H9 (cell line): ENCODE measurements at regions not wholly inside any gene's neighbourhood (a gene's known extent, or its start where the extent isn't known, plus 50 kb on each side); places are given as distances from the start of the nearest gene placed in this dataset.

Source experiments
- DNase-seq: peaks from one replicate; pipeline ENCODE4 v3.0.0-alpha.2; 2017
- H2AFZ ChIP-seq: one replicate; pipeline ENCODE4 v1.6.1; 2013; ENCODE audit warnings: mild to moderate bottlenecking, low read length, control low read depth, moderate library complexity
- H2AK5ac ChIP-seq: 2 replicates; pipeline ENCODE4 v1.6.1; 2013; ENCODE audit warnings: low read length, control low read depth, mixed read lengths; ENCODE audit not compliant: insufficient read length
- H2BK120ac ChIP-seq: one replicate; pipeline ENCODE4 v1.6.1; 2013; ENCODE audit warnings: low read depth, mild to moderate bottlenecking, low read length, control low read depth, inconsistent platforms; ENCODE audit not compliant: poor library complexity, severe bottlenecking
- H2BK12ac ChIP-seq: 2 replicates; pipeline ENCODE4 v1.6.1; 2013; ENCODE audit warnings: low read length, control low read depth, mixed read lengths, low read depth; ENCODE audit not compliant: insufficient read length
- H2BK15ac ChIP-seq: 2 replicates; pipeline ENCODE4 v1.6.1; 2013; ENCODE audit warnings: low read depth, low read length, control low read depth
- H2BK20ac ChIP-seq: one replicate; pipeline ENCODE4 v1.6.1; 2013; ENCODE audit warnings: low read depth, mild to moderate bottlenecking, low read length, control low read depth, inconsistent platforms; ENCODE audit not compliant: poor library complexity, severe bottlenecking
- H2BK5ac ChIP-seq: 2 replicates; pipeline ENCODE4 v1.6.1; 2013; ENCODE audit warnings: low read length, control low read depth, mixed read lengths; ENCODE audit not compliant: insufficient read length
- H3K14ac ChIP-seq: 2 replicates; pipeline ENCODE4 v1.6.1; 2013; ENCODE audit warnings: low read length, control low read depth; ENCODE audit not compliant: insufficient read depth
- H3K18ac ChIP-seq: 2 replicates; pipeline ENCODE4 v1.6.1; 2013; ENCODE audit warnings: low read depth, mild to moderate bottlenecking, mixed read lengths, low read length, control low read depth; ENCODE audit not compliant: insufficient read length
- H3K23ac ChIP-seq: 2 replicates; pipeline ENCODE4 v1.6.1; 2013; ENCODE audit warnings: low read length, control low read depth, mixed read lengths, low read depth; ENCODE audit not compliant: insufficient read length
- H3K23me2 ChIP-seq: 2 replicates; pipeline ENCODE4 v1.6.1; 2013; ENCODE audit warnings: low read depth, mild to moderate bottlenecking, mixed read lengths, low read length, control low read depth; ENCODE audit not compliant: insufficient read length, poor library complexity, severe bottlenecking
- H3K27ac ChIP-seq: 2 replicates; pipeline ENCODE4 v1.5.1; 2013; ENCODE audit warnings: low read length, control low read depth, mixed read lengths, low read depth; ENCODE audit not compliant: insufficient read length
- H3K27me3 ChIP-seq: 2 replicates; pipeline ENCODE4 v1.6.1; 2013; ENCODE audit warnings: low read length, control low read depth, inconsistent platforms; ENCODE audit not compliant: insufficient read depth
- H3K4ac ChIP-seq: 2 replicates; pipeline ENCODE4 v1.6.1; 2013; ENCODE audit warnings: low read depth, mild to moderate bottlenecking, control low read depth, inconsistent platforms, low read length, moderate library complexity
- H3K4me1 ChIP-seq: 2 replicates; pipeline ENCODE4 v1.6.1; 2013; ENCODE audit warnings: low read length, control low read depth, inconsistent platforms; ENCODE audit not compliant: insufficient read depth
- H3K4me2 ChIP-seq: 2 replicates; pipeline ENCODE4 v1.6.1; 2013; ENCODE audit warnings: low read length, control low read depth, mixed read lengths; ENCODE audit not compliant: insufficient read length, insufficient read depth
- H3K56ac ChIP-seq: 2 replicates; pipeline ENCODE4 v1.6.1; 2013; ENCODE audit warnings: low read depth, mild to moderate bottlenecking, mixed read lengths, low read length, control low read depth; ENCODE audit not compliant: insufficient read length
- H3K79me1 ChIP-seq: 2 replicates; pipeline ENCODE4 v1.6.1; 2013; ENCODE audit warnings: low read depth, mild to moderate bottlenecking, moderate library complexity, low read length, control low read depth, inconsistent platforms; ENCODE audit not compliant: insufficient read depth, poor library complexity, severe bottlenecking
- H3K79me2 ChIP-seq: 2 replicates; pipeline ENCODE4 v1.6.1; 2013; ENCODE audit warnings: low read length, control low read depth, inconsistent platforms; ENCODE audit not compliant: insufficient read depth
- H3K9ac ChIP-seq: 2 replicates; pipeline ENCODE4 v1.6.1; 2013; ENCODE audit warnings: low read length, control low read depth, mixed read lengths; ENCODE audit not compliant: insufficient read length; ENCODE audit errors: extremely low read depth
- H3K9me3 ChIP-seq: one replicate; pipeline ENCODE4 v1.6.1; 2013; ENCODE audit warnings: low read depth, low read length, inconsistent platforms; ENCODE audit not compliant: control insufficient read depth
- H3T11ph ChIP-seq: one replicate; pipeline ENCODE4 v1.6.1; 2013; ENCODE audit warnings: mild to moderate bottlenecking, low read length, control low read depth, inconsistent platforms
- H4K20me1 ChIP-seq: one replicate; pipeline ENCODE4 v1.6.1; 2013; ENCODE audit not compliant: control insufficient read depth, insufficient read length, insufficient read depth
- H4K5ac ChIP-seq: 2 replicates; pipeline ENCODE4 v1.6.1; 2013; ENCODE audit warnings: low read depth, mild to moderate bottlenecking, mixed read lengths, low read length, control low read depth; ENCODE audit not compliant: insufficient read length
- H4K8ac ChIP-seq: replicated peaks from 2 replicates; pipeline ENCODE4 v1.6.1; 2013; ENCODE audit warnings: low read length, control low read depth, mixed read lengths, low read depth; ENCODE audit not compliant: insufficient read length
- H4K91ac ChIP-seq: 2 replicates; pipeline ENCODE4 v1.6.1; 2013; ENCODE audit warnings: low read depth, mild to moderate bottlenecking, moderate library complexity, mixed read lengths, low read length, control low read depth; ENCODE audit not compliant: insufficient read length
- H3K27ac Mint-ChIP-seq, 3 experiments: 2 replicates in 2 of 3; 3 replicates in 1 of 3; pipeline ENCODE4 v1.8.0; 2020 to 2021; ENCODE audit warnings: mixed read lengths in 3 of 3, mild to moderate bottlenecking in 1 of 3, moderate library complexity in 1 of 3
- H3K27me3 Mint-ChIP-seq: 2 replicates; pipeline ENCODE4 v1.8.0; 2021; ENCODE audit warnings: low read depth, mild to moderate bottlenecking, moderate library complexity, mixed read lengths
- H3K36me3 Mint-ChIP-seq, 3 experiments: 2 replicates in 2 of 3; 3 replicates in 1 of 3; pipeline ENCODE4 v1.8.0; 2020 to 2021; ENCODE audit warnings: low read depth in 3 of 3, mixed read lengths in 3 of 3; ENCODE audit not compliant: insufficient read depth in 1 of 3
- H3K4me1 Mint-ChIP-seq, 2 experiments: 2 replicates each; pipeline ENCODE4 v1.8.0; 2020; ENCODE audit warnings: mixed read lengths in 2 of 2
- H3K4me3 Mint-ChIP-seq, 2 experiments: 2 replicates in 1 of 2; 3 replicates in 1 of 2; pipeline ENCODE4 v1.8.0; 2020 to 2021; ENCODE audit warnings: mild to moderate bottlenecking in 2 of 2, mixed read lengths in 2 of 2, moderate library complexity in 1 of 2
- H3K9me3 Mint-ChIP-seq, 2 experiments: 2 replicates in 1 of 2; 3 replicates in 1 of 2; pipeline ENCODE4 v1.8.0; 2020; ENCODE audit warnings: mild to moderate bottlenecking in 2 of 2, mixed read lengths in 2 of 2, moderate library complexity in 1 of 2
- CTCF ChIP-seq: fragments of 200-600 bp; sonication (generic); conservative IDR thresholded peaks from 3 replicates; pipeline ENCODE4 v1.8.0; 2021; ENCODE audit warnings: antibody characterized with exemption, mild to moderate bottlenecking

- Histone ChIP-seq H3K79me2 (no peaks in the 10 kb centered on the region), H4K5ac (no peak overlapping the region), H3K9me3 (no peaks in the 10 kb centered on the region), H3K14ac (no peak overlapping the region), H3K23ac (no peak overlapping the region), H3K56ac (no peak overlapping the region), H4K8ac (no peak overlapping the region), H4K20me1 (no peaks in the 10 kb centered on the region), H3K79me1 (no peaks in the 10 kb centered on the region), H3K4me2 (no peak overlapping the region), H2BK5ac (no peak overlapping the region), H3K4ac (no peak overlapping the region), H3K18ac (no peak overlapping the region), H3K23me2 (no peaks in the 10 kb centered on the region), H4K91ac (no peak overlapping the region), H3K9ac (no peak overlapping the region), H2BK15ac (no peak overlapping the region), H2AFZ (no peak overlapping the region), H3K27ac (no peak overlapping the region), H3T11ph (no peak overlapping the region), H3K4me1 (no peaks in the 10 kb centered on the region), H2BK12ac (no peak overlapping the region), H2BK120ac (no peak overlapping the region), H3K27me3 (no peaks in the 10 kb centered on the region), H2AK5ac (no peak overlapping the region), H2BK20ac (no peak overlapping the region)
- no peaks in the 10 kb centered on the region for H3K4me1 Mint-ChIP-seq
- H3K4me3 Mint-ChIP-seq = no peak overlapping the region
- no peak for DNase-seq
- TF ChIP-seq CTCF = no peak
- peaks cover 3 to 4% of the 10 kb centered on the region in 2 experiments; a peak in 4 of 5 replicates for H3K9me3 Mint-ChIP-seq
- peaks cover 0 to 5% (median 0%) of the 10 kb centered on the region in 3 experiments; a peak in 3 of 7 replicates for H3K36me3 Mint-ChIP-seq
- no peaks in the 10 kb centered on the region for H3K27me3 Mint-ChIP-seq
- H3K27ac Mint-ChIP-seq = no peak overlapping the region
These were observed 388.2 kb downstream of the NEBL start for GRCh38 chr10:20508921-20509320.
